Endothelial cell of umbilical vein (primary cell): ENCODE measurements at regions not wholly inside any gene's neighbourhood (a gene's known extent, or its start where the extent isn't known, plus 50 kb on each side); places are given as distances from the start of the nearest gene placed in this dataset.

Source experiments
- BruUV-seq: library from RNA; stranded (reverse); fragments of 400-500 nt; replicated peaks from 2 replicates; lab custom pipeline; 2021; lab: Mats Ljungman, UMichigan
- CTCF ChIA-PET: fragments of 300-600, 350-600 bp; sonication (Branson Sonifier 250); formaldehyde crosslinking; loops from one replicate; lab custom pipeline; 2021; ENCODE audit warnings: antibody characterized with exemption, inconsistent platforms; lab: Charles Lee
- POLR2A ChIA-PET: fragments of 300-600, 350-600 bp; sonication (Branson Sonifier 250); formaldehyde crosslinking; loops from one replicate; lab custom pipeline; 2021; ENCODE audit warnings: antibody characterized with exemption, inconsistent platforms; lab: Charles Lee
- DNase-seq: peaks from one replicate; pipeline ENCODE4 v3.0.0-alpha.2; 2011; ENCODE audit warnings: low read depth, low spot score
- FAIRE-seq: peaks from 2 replicates; lab custom pipeline; 2011; peaks lifted over from hg19 to GRCh38; lab: Jason Lieb, UNC
- H2AFZ ChIP-seq: 2 replicates; pipeline ENCODE4 v1.6.0; 2012; ENCODE audit warnings: low read depth, low read length, control low read depth, inconsistent platforms
- H3K27ac ChIP-seq: 2 replicates; pipeline ENCODE4 v1.5.1; 2011; ENCODE audit warnings: low read depth, mild to moderate bottlenecking, control low read depth, low read length, moderate library complexity; ENCODE audit not compliant: insufficient read depth
- H3K27me3 ChIP-seq, 2 experiments: 2 replicates each; pipeline versions ENCODE4 v1.6.0 to v1.6.1; 2011; ENCODE audit warnings: low read length in 2 of 2, mixed read lengths in 1 of 2; ENCODE audit not compliant: control insufficient read depth in 2 of 2, insufficient read depth in 2 of 2
- H3K36me3 ChIP-seq, 2 experiments: 2 replicates in 1 of 2; 3 replicates in 1 of 2; pipeline ENCODE4 v1.5.1; 2011; ENCODE audit warnings: low read length in 2 of 2, mild to moderate bottlenecking in 1 of 2, moderate library complexity in 1 of 2; ENCODE audit not compliant: control insufficient read depth in 2 of 2, insufficient read depth in 2 of 2; ENCODE audit errors: extremely low read depth in 1 of 2
- H3K4me1 ChIP-seq: 3 replicates; pipeline ENCODE4 v1.5.1; 2011; ENCODE audit warnings: mild to moderate bottlenecking, low read length; ENCODE audit not compliant: control insufficient read depth, insufficient read depth; ENCODE audit errors: extremely low read depth
- H3K4me2 ChIP-seq: 2 replicates; pipeline ENCODE4 v1.6.1; 2011; ENCODE audit warnings: low read length, control low read depth, mixed read lengths; ENCODE audit not compliant: insufficient read depth
- H3K4me3 ChIP-seq, 3 experiments: fragments of 200-600 bp in 1 of 3; sonication (generic), shearing (Covaris generic) in 1 of 3; replicated peaks in 1 of 3; 2 replicates each; pipeline ENCODE4 v1.5.1; 2011 to 2016; ENCODE audit warnings: control low read depth in 3 of 3, low read length in 3 of 3, mild to moderate bottlenecking in 2 of 3, inconsistent platforms in 1 of 3, low read depth in 1 of 3, moderate library complexity in 1 of 3; ENCODE audit not compliant: insufficient read depth in 1 of 3
- H3K79me2 ChIP-seq: 2 replicates; pipeline ENCODE4 v1.6.0; 2012; ENCODE audit warnings: low read length, inconsistent platforms; ENCODE audit not compliant: control insufficient read depth, insufficient read depth
- H3K9ac ChIP-seq: replicated peaks from 2 replicates; pipeline ENCODE3; 2011; ENCODE audit warnings: low read length, control low read depth; ENCODE audit not compliant: insufficient read depth; ENCODE audit errors: extremely low read depth
- H3K9me1 ChIP-seq: replicated peaks from 3 replicates; pipeline ENCODE4 v1.6.0; 2011; ENCODE audit warnings: mild to moderate bottlenecking, low read length; ENCODE audit not compliant: control insufficient read depth, insufficient read depth; ENCODE audit errors: extremely low read depth
- H3K9me3 ChIP-seq: replicated peaks from 2 replicates; pipeline ENCODE4 v1.5.1; 2012; ENCODE audit warnings: low read length, inconsistent platforms; ENCODE audit not compliant: control insufficient read depth, insufficient read depth
- H4K20me1 ChIP-seq: replicated peaks from 2 replicates; pipeline ENCODE3; 2011; ENCODE audit warnings: mild to moderate bottlenecking, low read length; ENCODE audit not compliant: control insufficient read depth, insufficient read depth; ENCODE audit errors: extremely low read depth
- EZH2 ChIP-seq: IDR thresholded peaks from 2 replicates; pipeline ENCODE4 v1.6.1; 2012; ENCODE audit warnings: borderline replicate concordance, low read depth, mild to moderate bottlenecking, moderate library complexity, low read length, inconsistent platforms; ENCODE audit not compliant: severe bottlenecking
- FOS ChIP-seq: IDR thresholded peaks from 2 replicates; pipeline ENCODE4 v1.6.1; 2011; ENCODE audit warnings: mild to moderate bottlenecking, low read length, moderate library complexity, borderline replicate concordance; ENCODE audit not compliant: insufficient read depth
- GATA2 ChIP-seq: IDR thresholded peaks from 2 replicates; pipeline ENCODE4 v1.7.0; 2011; ENCODE audit warnings: low read depth, mild to moderate bottlenecking, moderate library complexity, mixed read lengths, low read length; ENCODE audit not compliant: insufficient read length, insufficient read depth
- JUN ChIP-seq: IDR thresholded peaks from 2 replicates; pipeline ENCODE4 v1.6.1; 2011; ENCODE audit warnings: borderline replicate concordance, low read depth; ENCODE audit not compliant: insufficient read length, insufficient read depth
- MAX ChIP-seq: IDR thresholded peaks from 2 replicates; pipeline ENCODE4 v1.6.1; 2011; ENCODE audit not compliant: insufficient read depth, insufficient read length
- MYC ChIP-seq: IDR thresholded peaks from one replicate; pipeline ENCODE4 v1.6.1; 2011; ENCODE audit warnings: mild to moderate bottlenecking, low read depth, low read length
- POLR2A ChIP-seq: IDR thresholded peaks from 2 replicates; pipeline ENCODE4 v1.6.1; 2012; ENCODE audit warnings: low read depth, mild to moderate bottlenecking, control low read depth, low read length
- POLR2AphosphoS5 ChIP-seq: IDR thresholded peaks from 2 replicates; pipeline ENCODE4 v1.6.1; 2012; ENCODE audit warnings: low read depth, mild to moderate bottlenecking, control low read depth, low read length, moderate library complexity; ENCODE audit not compliant: insufficient read depth
- dilution Hi-C: fragments of 300-500 bp; cut with MboI; formaldehyde crosslinking; loops from one replicate; pipeline ENCODE4 v1.15.0; 2019; ENCODE audit warnings: low sequenced_read_pairs; ENCODE audit not compliant: extremely low pct_ligation_motif_present
- intact Hi-C: fragments of 100-400 bp; cut with micrococcal nuclease; formaldehyde crosslinking; loops from one replicate; pipeline ENCODE4 v1.10.0; 2022
- TF ChIP-seq, protein P1 (sequence below), 2 donors: IDR thresholded peaks; 1 replicate in 1 of 2; 2 replicates in 1 of 2; pipeline ENCODE4 v1.5.1; 2011; ENCODE audit warnings: low read length in 2 of 2, mild to moderate bottlenecking in 2 of 2, moderate library complexity in 2 of 2, control low read depth in 1 of 2, inconsistent platforms in 1 of 2, low read depth in 1 of 2; ENCODE audit not compliant: insufficient read depth in 1 of 2; ENCODE audit errors: extremely low read depth in 1 of 2

DNA sequence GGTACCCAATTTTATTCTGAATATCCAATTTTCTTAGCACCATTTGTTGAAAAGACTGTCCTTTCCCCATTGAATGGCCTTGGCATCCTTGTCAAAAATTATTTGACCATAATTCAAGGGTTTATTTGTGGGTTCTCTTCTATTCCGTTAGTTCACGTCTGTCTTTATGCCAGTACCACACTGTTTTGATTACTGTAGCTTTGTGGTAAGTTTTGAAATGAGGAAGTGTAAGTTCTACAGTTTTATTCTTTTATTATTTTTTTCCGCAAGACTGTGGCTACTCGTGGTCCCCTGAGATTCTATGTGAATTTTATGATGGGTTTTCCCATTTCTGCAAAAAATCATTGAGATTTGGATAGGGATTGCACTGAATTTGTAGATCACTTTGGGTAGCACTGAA, 402.6 kb downstream of the PLK2 start:
- FAIRE-seq = no peak
- Histone ChIP-seq H3K4me1 (no peaks in the 10 kb centered on the region), H3K9ac (no peak overlapping the region), H4K20me1 (no peaks in the 10 kb centered on the region), H3K4me2 (no peak overlapping the region), H3K79me2 (no peaks in the 10 kb centered on the region), H3K9me3 (no peaks in the 10 kb centered on the region), H3K9me1 (no peaks in the 10 kb centered on the region), H3K27me3 (no peaks in the 10 kb centered on the region), H2AFZ (no peak overlapping the region), H3K4me3 (no peak overlapping the region), H3K36me3 (no peaks in the 10 kb centered on the region), H3K27ac (no peak overlapping the region)
- ChIA-PET CTCF (interaction anchor here (1.0 kb wide), 1 partner anchor 48 kb away, joined by 4 read pairs; no protein-coding TSS in a partner anchor), POLR2A (no interaction called here)
- DNase-seq = no peak
- BruUV-seq = no TSS peak
- TF ChIP-seq POLR2A (no peak), POLR2AphosphoS5 (no peak), EZH2 (no peak), FOS (no peak), MAX (no peak), MYC (no peak), JUN (no peak), GATA2 (no peak)
- TF ChIP-seq, protein P1, sequence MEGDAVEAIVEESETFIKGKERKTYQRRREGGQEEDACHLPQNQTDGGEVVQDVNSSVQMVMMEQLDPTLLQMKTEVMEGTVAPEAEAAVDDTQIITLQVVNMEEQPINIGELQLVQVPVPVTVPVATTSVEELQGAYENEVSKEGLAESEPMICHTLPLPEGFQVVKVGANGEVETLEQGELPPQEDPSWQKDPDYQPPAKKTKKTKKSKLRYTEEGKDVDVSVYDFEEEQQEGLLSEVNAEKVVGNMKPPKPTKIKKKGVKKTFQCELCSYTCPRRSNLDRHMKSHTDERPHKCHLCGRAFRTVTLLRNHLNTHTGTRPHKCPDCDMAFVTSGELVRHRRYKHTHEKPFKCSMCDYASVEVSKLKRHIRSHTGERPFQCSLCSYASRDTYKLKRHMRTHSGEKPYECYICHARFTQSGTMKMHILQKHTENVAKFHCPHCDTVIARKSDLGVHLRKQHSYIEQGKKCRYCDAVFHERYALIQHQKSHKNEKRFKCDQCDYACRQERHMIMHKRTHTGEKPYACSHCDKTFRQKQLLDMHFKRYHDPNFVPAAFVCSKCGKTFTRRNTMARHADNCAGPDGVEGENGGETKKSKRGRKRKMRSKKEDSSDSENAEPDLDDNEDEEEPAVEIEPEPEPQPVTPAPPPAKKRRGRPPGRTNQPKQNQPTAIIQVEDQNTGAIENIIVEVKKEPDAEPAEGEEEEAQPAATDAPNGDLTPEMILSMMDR (IDR thresholded peaks at IDR 0.05; ENCODE audit: extremely low read depth in 1 of 2, insufficient read depth in 1 of 2, low read depth in 1 of 2, low read length in 2 of 2) = no peak
- dilution Hi-C loops (no loop called here), intact Hi-C loops (no loop called here)
